MM.1S (cell line): ENCODE measurements at regions not wholly inside any gene's neighbourhood (a gene's known extent, or its start where the extent isn't known, plus 50 kb on each side); places are given as distances from the start of the nearest gene placed in this dataset.
"Not testable (repeated sequence)": the region's sequence is repeated elsewhere in the genome, so short reads cannot be mapped to it uniquely, and the experiment has no call there.

ENCODE experiments used
- CTCF ChIP-seq: fragments of 300-600 bp; sonication (generic); IDR thresholded peaks from 2 replicates; pipeline ENCODE4 v1.5.1; 2016; ENCODE audit warnings: antibody characterized with exemption, low read length, mixed read lengths
- EZH2 ChIP-seq: fragments of 300-600 bp; sonication (generic); optimal IDR thresholded peaks from 2 replicates; pipeline ENCODE3; 2017; ENCODE audit warnings: low read depth, mild to moderate bottlenecking, antibody characterized with exemption, low read length, mixed read lengths
- EZH2phosphoT487 ChIP-seq: fragments of 300-600 bp; sonication (generic); IDR thresholded peaks from 2 replicates; pipeline ENCODE4 v1.6.1; 2018; ENCODE audit warnings: antibody characterized with exemption, low read length

- TF ChIP-seq CTCF, EZH2, EZH2phosphoT487: not testable (repeated sequence)
These were observed 103.4 kb downstream of the KBTBD2 start for GRCh38 chr7:32788174-32788573.
